ENCODE measurements at regions not wholly inside any gene's neighbourhood (a gene's known extent, or its start where the extent isn't known, plus 50 kb on each side); places are given as distances from the start of the nearest gene placed in this dataset.

DNA sequence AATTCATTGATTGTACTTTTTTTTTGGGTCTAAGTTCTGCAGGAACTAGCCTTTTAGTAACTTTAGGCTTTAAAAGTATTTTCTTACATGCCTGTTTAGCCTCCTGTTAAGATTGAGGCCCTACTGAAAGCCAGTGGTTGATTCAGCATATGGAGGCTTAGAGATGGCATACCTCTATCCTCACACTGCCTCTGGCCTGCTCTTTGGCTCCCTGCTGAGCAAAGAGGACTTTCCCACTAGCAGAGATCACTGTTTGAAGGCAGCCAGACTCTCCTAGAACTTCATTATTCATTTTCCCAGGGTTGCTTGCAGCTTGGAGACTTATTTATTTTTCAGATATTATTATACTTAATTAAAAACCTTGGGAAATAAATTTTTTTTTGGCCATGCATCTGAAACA is 405.6 kb upstream of the MEX3C start:
- ChIA-PET CTCF (interaction anchor here (0.7 kb wide), 1 partner anchor 506 kb away, joined by 3 read pairs; no protein-coding TSS in a partner anchor), POLR2A (no interaction called here)
- Histone ChIP-seq H3K36me3 (ENCODE audit: control insufficient read depth, insufficient read depth, low read length) (no peaks in the 10 kb centered on the region), H3K27me3 (ENCODE audit: control insufficient read depth, insufficient read depth, low read length) (no peaks in the 10 kb centered on the region), H3K4me3 (ENCODE audit: low read depth, low read length) (no peak overlapping the region)
- no peak for TF ChIP-seq CTCF (IDR thresholded peaks at IDR 0.05; ENCODE audit: insufficient read depth, low read depth, low read length)
- no peak for DNase-seq (ENCODE audit: low read depth)

GRCh38 chr18:51603551-51603950 is 406.1 kb upstream of the MEX3C start:
- no peak for TF ChIP-seq CTCF (IDR thresholded peaks at IDR 0.05; ENCODE audit: insufficient read depth, low read depth, low read length)
- Histone ChIP-seq H3K27me3 (ENCODE audit: control insufficient read depth, insufficient read depth, low read length) (no peaks in the 10 kb centered on the region), H3K4me3 (ENCODE audit: low read depth, low read length) (no peak overlapping the region), H3K36me3 (ENCODE audit: control insufficient read depth, insufficient read depth, low read length) (no peaks in the 10 kb centered on the region)
- CTCF ChIA-PET, result no interaction called here
- DNase-seq (ENCODE audit: low read depth), result no peak
- POLR2A ChIA-PET, result no interaction called here

DNA sequence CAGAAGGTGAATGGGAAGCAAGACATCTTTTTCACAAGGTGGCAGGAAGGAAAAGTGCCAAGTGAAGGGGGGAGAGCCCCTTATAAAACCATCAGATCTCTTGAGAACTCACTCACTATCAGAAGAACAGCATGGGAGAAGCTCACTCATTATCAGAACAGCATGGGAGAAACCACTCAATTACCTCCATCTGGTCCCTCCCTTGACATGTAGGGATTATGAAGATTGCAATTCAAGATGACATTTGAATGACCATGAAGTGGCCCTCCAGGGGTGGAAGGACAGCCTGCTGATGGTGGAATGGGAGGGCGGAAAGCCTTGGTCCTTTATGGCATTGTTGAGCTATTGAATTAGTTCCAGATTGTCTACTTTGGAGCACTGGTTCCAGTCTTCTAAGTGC is 413.0 kb upstream of the MEX3C start:
- ChIA-PET POLR2A (no interaction called here), CTCF (interaction anchor here (1.0 to 1.5 kb wide), 2 partner anchors 11 kb away, joined by 3 read pairs; no protein-coding TSS in a partner anchor)
- H3K4me3 ChIP-seq (ENCODE audit: low read depth, low read length), result no peak overlapping the region
- TF ChIP-seq CTCF (IDR thresholded peaks at IDR 0.05; ENCODE audit: insufficient read depth, low read depth, low read length), result no peak
- H3K36me3 ChIP-seq (ENCODE audit: control insufficient read depth, insufficient read depth, low read length), result no peaks in the 10 kb centered on the region
- H3K27me3 ChIP-seq (ENCODE audit: control insufficient read depth, insufficient read depth, low read length), result no peaks in the 10 kb centered on the region
- DNase-seq (ENCODE audit: low read depth), result no peak

DNA sequence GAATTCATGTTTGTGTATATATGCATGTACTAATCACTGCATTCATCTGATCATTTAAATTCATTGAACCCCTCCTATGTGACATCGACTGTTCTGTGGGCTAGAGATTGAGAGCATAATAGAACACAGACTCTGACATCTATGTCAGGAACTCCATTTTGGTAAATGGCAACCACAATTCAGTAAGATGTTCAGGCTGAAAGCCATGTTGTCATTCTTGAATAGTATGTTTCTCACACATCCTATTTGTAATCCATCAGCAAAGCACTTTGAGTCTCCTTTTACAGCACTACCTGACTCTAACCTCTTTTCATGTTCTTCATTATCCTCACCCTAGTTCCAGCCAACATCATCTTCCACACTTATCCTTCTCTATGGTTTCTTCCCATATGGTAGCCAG is 413.8 kb upstream of the MEX3C start:
- Histone ChIP-seq H3K36me3 (ENCODE audit: control insufficient read depth, insufficient read depth, low read length) (no peaks in the 10 kb centered on the region), H3K27me3 (ENCODE audit: control insufficient read depth, insufficient read depth, low read length) (no peaks in the 10 kb centered on the region), H3K4me3 (ENCODE audit: low read depth, low read length) (no peak overlapping the region)
- ChIA-PET CTCF (interaction anchor here (1.0 kb wide), 1 partner anchor 10 kb away, joined by 3 read pairs; no protein-coding TSS in a partner anchor), POLR2A (no interaction called here)
- no peak for TF ChIP-seq CTCF (IDR thresholded peaks at IDR 0.05; ENCODE audit: insufficient read depth, low read depth, low read length)
- no peak for DNase-seq (ENCODE audit: low read depth)

- ChIA-PET CTCF (no interaction called here), POLR2A (no interaction called here)
- DNase-seq (ENCODE audit: low read depth), result no peak
- no peaks in the 10 kb centered on the region for H3K27me3 ChIP-seq (ENCODE audit: control insufficient read depth, insufficient read depth, low read length)
- TF ChIP-seq CTCF (IDR thresholded peaks at IDR 0.05; ENCODE audit: insufficient read depth, low read depth, low read length), result no peak
- H3K36me3 ChIP-seq (ENCODE audit: control insufficient read depth, insufficient read depth, low read length), result no peaks in the 10 kb centered on the region
- H3K4me3 ChIP-seq (ENCODE audit: low read depth, low read length), result no peak overlapping the region
These were observed 416.6 kb upstream of the MEX3C start for GRCh38 chr18:51614033-51614432.
